HCT116 (cell line): ENCODE measurements at regions not wholly inside any gene's neighbourhood (a gene's known extent, or its start where the extent isn't known, plus 50 kb on each side); places are given as distances from the start of the nearest gene placed in this dataset.

Experiments
- ATAC-seq: fragments of 200-7000 bp; cut with Tn5 transposase; 2 replicates; pipeline ENCODE4 v1.9.1; 2020; ENCODE audit warnings: mild to moderate bottlenecking, moderate library complexity
- BruUV-seq: library from RNA; stranded (reverse); fragments of 400-500 nt; replicated peaks from 2 replicates; lab custom pipeline; 2021; lab: Mats Ljungman, UMichigan
- CTCF ChIA-PET: fragments of 300-600 bp; sonication (Branson Sonifier 250); formaldehyde crosslinking; loops from one replicate; lab custom pipeline; 2021; ENCODE audit warnings: antibody characterized with exemption; lab: Charles Lee
- POLR2A ChIA-PET: fragments of 300-600, 350-600 bp; sonication (Branson Sonifier 250); formaldehyde crosslinking; loops from one replicate; lab custom pipeline; 2021; ENCODE audit warnings: antibody characterized with exemption; lab: Charles Lee
- RAD21 ChIA-PET, 2 experiments: fragments of 300-600 bp; sonication (Branson Sonifier 250); formaldehyde crosslinking; loops; one replicate each; lab custom pipeline; 2023; ENCODE audit warnings: low total read pairs in 2 of 2; ENCODE audit not compliant: uncharacterized antibody in 2 of 2, unreplicated experiment in 2 of 2, low non-redundant PET in 1 of 2; lab: Charles Lee
- DNase-seq: peaks from one replicate; pipeline ENCODE4 v3.0.0-alpha.2; 2010; ENCODE audit warnings: low read depth, low spot score
- H2AFZ ChIP-seq: fragments of 200-600 bp; shearing (Covaris generic), sonication (generic); 2 replicates; pipeline ENCODE4 v1.6.1; 2017; ENCODE audit warnings: low read depth, mixed run types, mixed read lengths, antibody characterized with exemption, low read length; ENCODE audit not compliant: poor library complexity, severe bottlenecking
- H3K27ac ChIP-seq: 2 replicates; pipeline ENCODE4 v1.5.1; 2012; ENCODE audit warnings: low read depth, low read length
- H3K27me3 ChIP-seq: fragments of 200-600 bp; sonication (generic); 2 replicates; pipeline ENCODE4 v1.6.1; 2016; ENCODE audit warnings: mixed run types, low read length, mixed read lengths; ENCODE audit not compliant: insufficient read depth
- H3K36me3 ChIP-seq, 2 experiments: fragments of 200-500 bp in 1 of 2; fragments of 200-600 bp in 1 of 2; sonication (Bioruptor generic) in 1 of 2; sonication (generic) in 1 of 2; 2 replicates each; pipeline versions ENCODE4 v1.5.1 to v1.6.1; 2014 to 2016; ENCODE audit warnings: low read length in 2 of 2, inconsistent platforms in 1 of 2, mixed read lengths in 1 of 2, mixed run types in 1 of 2; ENCODE audit not compliant: insufficient read depth in 2 of 2, control insufficient read depth in 1 of 2
- H3K4me1 ChIP-seq, 2 experiments: fragments of 200-600 bp in 1 of 2; sonication (generic) in 1 of 2; 2 replicates each; pipeline versions ENCODE4 v1.5.1 to v1.6.1; 2012 to 2017; ENCODE audit warnings: low read length in 2 of 2, inconsistent platforms in 1 of 2, mild to moderate bottlenecking in 1 of 2, mixed read lengths in 1 of 2, mixed run types in 1 of 2, moderate library complexity in 1 of 2; ENCODE audit not compliant: insufficient read depth in 2 of 2, control insufficient read depth in 1 of 2
- H3K4me2 ChIP-seq: fragments of 200-600 bp; sonication (generic); 2 replicates; pipeline ENCODE4 v1.6.1; 2017; ENCODE audit warnings: mixed run types, low read length, mixed read lengths
- H3K4me3 ChIP-seq, 2 experiments: fragments of 200-600 bp in 1 of 2; sonication (generic) in 1 of 2; replicated peaks in 1 of 2; 2 replicates each; pipeline ENCODE4 v1.5.1; 2011 to 2016; ENCODE audit warnings: low read length in 2 of 2, control low read depth in 1 of 2, low read depth in 1 of 2, mild to moderate bottlenecking in 1 of 2, mixed read lengths in 1 of 2, mixed run types in 1 of 2
- H3K79me2 ChIP-seq: fragments of 200-600 bp; sonication (generic); 2 replicates; pipeline ENCODE4 v1.6.1; 2017; ENCODE audit warnings: mild to moderate bottlenecking, mixed run types, low read length, moderate library complexity, mixed read lengths; ENCODE audit not compliant: insufficient read depth
- H3K9ac ChIP-seq: fragments of 200-600 bp; sonication (generic); 2 replicates; pipeline ENCODE4 v1.6.1; 2016; ENCODE audit warnings: low read length, mixed read lengths
- H3K9me2 ChIP-seq: fragments of 200-600 bp; sonication (generic), shearing (Covaris generic); 2 replicates; pipeline ENCODE4 v1.6.1; 2017; ENCODE audit warnings: mixed run types, mild to moderate bottlenecking, moderate library complexity; ENCODE audit not compliant: insufficient read depth
- H3K9me3 ChIP-seq, 2 experiments: fragments of 200-500 bp in 1 of 2; fragments of 200-600 bp in 1 of 2; sonication (Bioruptor generic) in 1 of 2; sonication (generic) in 1 of 2; 2 replicates each; pipeline ENCODE4 v1.6.1; 2014 to 2017; ENCODE audit warnings: low read length in 2 of 2, mixed read lengths in 2 of 2, inconsistent platforms in 1 of 2, low read depth in 1 of 2, mild to moderate bottlenecking in 1 of 2, mixed run types in 1 of 2, moderate library complexity in 1 of 2; ENCODE audit not compliant: control insufficient read depth in 1 of 2, insufficient read depth in 1 of 2
- H4K20me1 ChIP-seq: fragments of 200-600 bp; sonication (generic), shearing (Covaris generic); 2 replicates; pipeline ENCODE4 v1.6.1; 2017; ENCODE audit warnings: mixed run types, mild to moderate bottlenecking, moderate library complexity; ENCODE audit not compliant: insufficient read depth
- CEBPB ChIP-seq: IDR thresholded peaks from 2 replicates; pipeline ENCODE4 v1.6.1; 2012; ENCODE audit warnings: low read depth
- EGR1 ChIP-seq: IDR thresholded peaks from 2 replicates; pipeline ENCODE4 v1.6.1; 2012; ENCODE audit warnings: low read depth
- EZH2 ChIP-seq: fragments of 200-600 bp; sonication (generic); IDR thresholded peaks from 2 replicates; pipeline ENCODE4 v1.6.1; 2017; ENCODE audit warnings: antibody characterized with exemption, mixed run types
- EZH2phosphoT487 ChIP-seq: fragments of 200-600 bp; IDR thresholded peaks from 2 replicates; pipeline ENCODE4 v1.6.1; 2018; ENCODE audit warnings: antibody characterized with exemption, borderline replicate concordance
- JUND ChIP-seq: IDR thresholded peaks from 2 replicates; pipeline ENCODE4 v1.6.1; 2012
- POLR2AphosphoS5 ChIP-seq: IDR thresholded peaks from 2 replicates; pipeline ENCODE4 v1.6.1; 2011; ENCODE audit warnings: mild to moderate bottlenecking, low read depth, low read length, moderate library complexity
- SP1 ChIP-seq: IDR thresholded peaks from 2 replicates; pipeline ENCODE4 v1.6.1; 2012; ENCODE audit warnings: low read depth
- TCF7L2 ChIP-seq: IDR thresholded peaks from 2 replicates; pipeline ENCODE4 v1.7.0; 2011; ENCODE audit warnings: borderline replicate concordance, inconsistent platforms; ENCODE audit not compliant: insufficient read depth, insufficient read length; ENCODE audit errors: extremely low read depth
- YY1 ChIP-seq: IDR thresholded peaks from 2 replicates; pipeline ENCODE4 v1.6.1; 2011; ENCODE audit warnings: low read length, low read depth, moderate library complexity, mild to moderate bottlenecking; ENCODE audit not compliant: insufficient replicate concordance; ENCODE audit errors: extremely low read depth
- ZNF274 ChIP-seq: fragments of 200-500 bp; sonication (Bioruptor generic); IDR thresholded peaks from 2 replicates; pipeline ENCODE4 v1.6.1; 2014; ENCODE audit warnings: mild to moderate bottlenecking, low read depth, low read length, inconsistent platforms
- intact Hi-C: fragments of 100-400 bp; cut with micrococcal nuclease; formaldehyde crosslinking; loops from 2 replicates; pipeline ENCODE4 v1.10.0; 2022
- TF ChIP-seq, protein P1 (sequence below): IDR thresholded peaks from 2 replicates; pipeline ENCODE4 v1.6.1; 2012
- TF ChIP-seq, protein P2 (sequence below), 3 experiments: fragments of 200-600 bp in 1 of 3; sonication (generic) in 1 of 3; IDR thresholded peaks in 2 of 3; conservative IDR thresholded peaks in 1 of 3; 2 replicates each; pipeline ENCODE4 v1.5.1; 2012 to 2017; ENCODE audit warnings: low read depth in 2 of 3, low read length in 2 of 3, antibody characterized with exemption in 1 of 3, borderline replicate concordance in 1 of 3, control low read depth in 1 of 3, mild to moderate bottlenecking in 1 of 3, mixed read lengths in 1 of 3, mixed run types in 1 of 3, moderate library complexity in 1 of 3; ENCODE audit not compliant: insufficient read depth in 1 of 3
- TF ChIP-seq, protein P3 (sequence below): IDR thresholded peaks from 2 replicates; pipeline ENCODE4 v1.6.1; 2012

DNA sequence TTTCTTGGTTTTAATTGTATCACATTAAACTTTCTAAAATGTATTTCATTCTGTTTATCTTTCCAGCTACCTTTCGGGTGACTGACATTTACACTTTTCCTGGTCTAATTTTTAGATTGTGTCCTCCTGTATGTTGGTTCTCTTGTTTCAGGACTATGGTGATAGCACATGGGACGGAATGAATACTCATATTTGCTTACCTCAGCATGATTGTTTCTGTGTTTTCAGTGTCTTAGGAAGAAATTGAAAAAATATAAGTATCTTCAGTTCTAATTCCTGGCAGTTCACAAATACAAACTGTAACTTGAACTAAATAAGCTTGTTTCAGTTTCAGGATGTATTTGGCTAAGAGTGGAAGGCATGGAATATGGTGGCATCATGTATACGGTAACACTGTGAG lies 80.1 kb upstream of the ROBO1 start:
- H3K9me2 ChIP-seq: no peaks in the 10 kb centered on the region
- TF ChIP-seq, protein P1, sequence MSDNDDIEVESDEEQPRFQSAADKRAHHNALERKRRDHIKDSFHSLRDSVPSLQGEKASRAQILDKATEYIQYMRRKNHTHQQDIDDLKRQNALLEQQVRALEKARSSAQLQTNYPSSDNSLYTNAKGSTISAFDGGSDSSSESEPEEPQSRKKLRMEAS: no peak
- no peak for TF ChIP-seq EZH2
- TF ChIP-seq ZNF274: no peak
- no peak for TF ChIP-seq TCF7L2
- TF ChIP-seq, protein P2, sequence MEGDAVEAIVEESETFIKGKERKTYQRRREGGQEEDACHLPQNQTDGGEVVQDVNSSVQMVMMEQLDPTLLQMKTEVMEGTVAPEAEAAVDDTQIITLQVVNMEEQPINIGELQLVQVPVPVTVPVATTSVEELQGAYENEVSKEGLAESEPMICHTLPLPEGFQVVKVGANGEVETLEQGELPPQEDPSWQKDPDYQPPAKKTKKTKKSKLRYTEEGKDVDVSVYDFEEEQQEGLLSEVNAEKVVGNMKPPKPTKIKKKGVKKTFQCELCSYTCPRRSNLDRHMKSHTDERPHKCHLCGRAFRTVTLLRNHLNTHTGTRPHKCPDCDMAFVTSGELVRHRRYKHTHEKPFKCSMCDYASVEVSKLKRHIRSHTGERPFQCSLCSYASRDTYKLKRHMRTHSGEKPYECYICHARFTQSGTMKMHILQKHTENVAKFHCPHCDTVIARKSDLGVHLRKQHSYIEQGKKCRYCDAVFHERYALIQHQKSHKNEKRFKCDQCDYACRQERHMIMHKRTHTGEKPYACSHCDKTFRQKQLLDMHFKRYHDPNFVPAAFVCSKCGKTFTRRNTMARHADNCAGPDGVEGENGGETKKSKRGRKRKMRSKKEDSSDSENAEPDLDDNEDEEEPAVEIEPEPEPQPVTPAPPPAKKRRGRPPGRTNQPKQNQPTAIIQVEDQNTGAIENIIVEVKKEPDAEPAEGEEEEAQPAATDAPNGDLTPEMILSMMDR (IDR thresholded peaks at IDR 0.05 in 2 of 3, conservative IDR thresholded peaks at IDR 0.05 in 1 of 3; ENCODE audit: borderline replicate concordance in 1 of 3, insufficient read depth in 1 of 3, low read depth in 2 of 3, low read length in 2 of 3): no peak
- TF ChIP-seq YY1: no peak
- TF ChIP-seq, protein P3, sequence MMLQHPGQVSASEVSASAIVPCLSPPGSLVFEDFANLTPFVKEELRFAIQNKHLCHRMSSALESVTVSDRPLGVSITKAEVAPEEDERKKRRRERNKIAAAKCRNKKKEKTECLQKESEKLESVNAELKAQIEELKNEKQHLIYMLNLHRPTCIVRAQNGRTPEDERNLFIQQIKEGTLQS: no peak
- TF ChIP-seq CEBPB: no peak
- TF ChIP-seq SP1: no peak
- TF ChIP-seq EZH2phosphoT487: no peak
- no peak for TF ChIP-seq JUND
- TF ChIP-seq EGR1: no peak
- TF ChIP-seq POLR2AphosphoS5: no peak
- TF ChIP-seq, all 23 proteins: peak for 0
- H3K9me3 ChIP-seq: peaks cover 3 to 23% of the 10 kb centered on the region in 2 experiments; a peak in 1 of 4 replicates
- BruUV-seq: no TSS peak
- ChIA-PET POLR2A (no interaction called here), CTCF (no interaction called here), RAD21 (no interaction called here)
- H4K20me1 ChIP-seq: no peaks in the 10 kb centered on the region
- no peaks in the 10 kb centered on the region for H3K36me3 ChIP-seq
- H3K9ac ChIP-seq: no peak overlapping the region
- no peaks in the 10 kb centered on the region for H3K4me1 ChIP-seq
- H3K27me3 ChIP-seq: no peaks in the 10 kb centered on the region
- no peak overlapping the region for H3K4me3 ChIP-seq
- H2AFZ ChIP-seq: no peak overlapping the region
- H3K4me2 ChIP-seq: no peak overlapping the region
- intact Hi-C loops: no loop called here
- no peaks in the 10 kb centered on the region for H3K79me2 ChIP-seq
- no peak for ATAC-seq
- no peak for DNase-seq
- H3K27ac ChIP-seq: no peak overlapping the region
